ENCODE measurements at regions not wholly inside any gene's neighbourhood (a gene's known extent, or its start where the extent isn't known, plus 50 kb on each side); places are given as distances from the start of the nearest gene placed in this dataset.

DNA sequence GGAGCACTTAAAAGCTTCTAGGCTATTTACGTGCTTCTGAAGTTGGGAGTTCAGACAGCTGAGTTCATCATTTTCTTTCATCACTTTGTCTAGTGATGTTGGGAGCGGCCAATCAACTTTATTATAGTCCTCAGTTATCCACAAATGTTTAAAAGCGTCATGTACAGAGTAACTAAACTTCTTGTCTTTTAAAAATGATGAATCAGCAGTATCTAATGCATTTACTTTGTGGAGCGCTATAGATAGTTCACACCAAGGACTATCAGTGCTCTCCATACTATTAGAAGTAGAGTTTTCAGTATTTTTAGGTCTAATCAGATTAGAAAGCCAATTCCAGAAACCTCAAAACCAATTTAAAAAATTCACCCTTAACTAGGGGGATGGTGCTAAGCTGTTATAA, 778.7 kb upstream of the PRMT6 start:
- Histone ChIP-seq H3K27me3 (ENCODE audit: control insufficient read depth in 3 of 3, insufficient read depth in 3 of 3, low read length in 3 of 3) (no peaks in the 10 kb centered on the region), H3K36me3 (ENCODE audit: control insufficient read depth in 3 of 3, insufficient read depth in 2 of 3, low read depth in 1 of 3, low read length in 3 of 3) (no peaks in the 10 kb centered on the region), H3K4me1 (ENCODE audit: control insufficient read depth in 3 of 3, insufficient read depth in 2 of 3, low read depth in 1 of 3, low read length in 2 of 3) (no peaks in the 10 kb centered on the region), H3K4me3 (ENCODE audit: low read depth in 1 of 3, low read length in 3 of 3) (no peak overlapping the region), H3K27ac (ENCODE audit: low read depth in 1 of 3, low read length in 2 of 3) (no peak overlapping the region), H3K9me3 (ENCODE audit: control insufficient read depth in 2 of 2, insufficient read depth in 1 of 2, low read depth in 1 of 2, low read length in 1 of 2) (no peaks in the 10 kb centered on the region)
- WGBS, 3 donors, result 52 to 73% (median 67%) methylated on average over 4 of the region's 4 CpGs
- FAIRE-seq, result no peak
- DNase-seq, result no peak

DNA sequence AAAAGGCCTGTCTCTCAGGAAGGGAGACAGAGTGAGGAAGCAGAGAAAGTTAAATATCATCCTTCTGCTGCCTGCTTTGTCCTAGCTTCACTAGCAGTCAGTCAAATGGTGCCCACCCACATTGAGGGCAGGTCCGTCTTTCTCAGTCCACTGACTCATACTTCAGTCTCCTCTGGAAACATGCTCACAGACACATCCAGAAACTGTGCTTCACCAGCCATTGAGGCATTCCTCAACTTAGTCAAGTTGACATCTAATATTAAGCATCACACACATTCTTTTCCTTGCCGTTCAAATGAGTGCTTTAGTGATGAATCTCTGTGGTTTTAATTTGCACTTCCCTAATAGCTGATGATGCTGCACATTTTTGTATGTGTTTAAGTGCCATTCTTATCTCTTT, 777.8 kb upstream of the PRMT6 start:
- Histone ChIP-seq H3K36me3 (ENCODE audit: control insufficient read depth in 3 of 3, insufficient read depth in 2 of 3, low read depth in 1 of 3, low read length in 3 of 3) (no peaks in the 10 kb centered on the region), H3K27me3 (ENCODE audit: control insufficient read depth in 3 of 3, insufficient read depth in 3 of 3, low read length in 3 of 3) (no peaks in the 10 kb centered on the region), H3K27ac (ENCODE audit: low read depth in 1 of 3, low read length in 2 of 3) (no peak overlapping the region), H3K9me3 (ENCODE audit: control insufficient read depth in 2 of 2, insufficient read depth in 1 of 2, low read depth in 1 of 2, low read length in 1 of 2) (no peaks in the 10 kb centered on the region), H3K4me1 (ENCODE audit: control insufficient read depth in 3 of 3, insufficient read depth in 2 of 3, low read depth in 1 of 3, low read length in 2 of 3) (no peaks in the 10 kb centered on the region), H3K4me3 (ENCODE audit: low read depth in 1 of 3, low read length in 3 of 3) (no peak overlapping the region)
- WGBS, 3 donors, result 64 to 78% (median 65%) methylated on average over 2 of the region's 2 CpGs
- DNase-seq (no peak), FAIRE-seq (no peak)

DNA sequence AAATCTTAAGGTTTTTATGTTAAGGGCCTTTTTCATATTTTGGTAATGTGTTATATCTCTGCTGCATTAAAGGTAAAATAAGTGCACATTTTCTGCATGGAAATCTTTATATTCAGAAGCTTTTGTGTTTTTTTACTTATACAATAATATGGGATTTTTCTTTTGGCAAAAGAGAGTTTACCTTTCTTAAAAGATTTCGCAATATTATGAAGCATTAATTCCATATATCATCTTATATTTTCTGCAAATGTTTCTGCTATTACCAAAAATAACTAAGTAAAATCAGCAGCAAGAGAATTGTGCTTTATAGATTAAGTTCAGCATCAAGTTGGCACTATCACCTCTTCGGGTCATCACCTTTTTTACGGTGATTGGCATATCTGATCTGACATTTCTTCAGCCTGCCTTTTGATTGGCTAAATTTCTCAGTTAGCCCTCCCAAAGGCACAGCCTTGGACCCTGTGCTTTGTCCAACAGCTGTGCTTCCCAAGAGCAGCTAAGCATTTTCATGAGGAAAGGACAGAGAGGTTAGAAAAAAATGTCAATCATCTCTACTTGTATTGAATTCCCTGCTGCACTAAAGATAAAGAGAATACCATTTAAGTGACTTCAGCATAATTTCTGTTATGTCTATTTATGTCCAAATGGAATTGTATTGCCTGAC, 767.1 kb upstream of the PRMT6 start:
- DNase-seq (no peak), FAIRE-seq (no peak)
- H3K4me3 ChIP-seq (ENCODE audit: low read depth in 1 of 3, low read length in 3 of 3), result no peak overlapping the region
- H3K4me1 ChIP-seq (ENCODE audit: control insufficient read depth in 3 of 3, insufficient read depth in 2 of 3, low read depth in 1 of 3, low read length in 2 of 3), result no peaks in the 10 kb centered on the region
- H3K9me3 ChIP-seq (ENCODE audit: control insufficient read depth in 2 of 2, insufficient read depth in 1 of 2, low read depth in 1 of 2, low read length in 1 of 2), result no peaks in the 10 kb centered on the region
- WGBS, 3 donors, result 76 to 87% (median 76%) methylated on average over 3 of the region's 3 CpGs
- H3K27ac ChIP-seq (ENCODE audit: low read depth in 1 of 3, low read length in 2 of 3), result no peak overlapping the region
- H3K36me3 ChIP-seq (ENCODE audit: control insufficient read depth in 3 of 3, insufficient read depth in 2 of 3, low read depth in 1 of 3, low read length in 3 of 3), result no peaks in the 10 kb centered on the region
- no peaks in the 10 kb centered on the region for H3K27me3 ChIP-seq (ENCODE audit: control insufficient read depth in 3 of 3, insufficient read depth in 3 of 3, low read length in 3 of 3)

DNA sequence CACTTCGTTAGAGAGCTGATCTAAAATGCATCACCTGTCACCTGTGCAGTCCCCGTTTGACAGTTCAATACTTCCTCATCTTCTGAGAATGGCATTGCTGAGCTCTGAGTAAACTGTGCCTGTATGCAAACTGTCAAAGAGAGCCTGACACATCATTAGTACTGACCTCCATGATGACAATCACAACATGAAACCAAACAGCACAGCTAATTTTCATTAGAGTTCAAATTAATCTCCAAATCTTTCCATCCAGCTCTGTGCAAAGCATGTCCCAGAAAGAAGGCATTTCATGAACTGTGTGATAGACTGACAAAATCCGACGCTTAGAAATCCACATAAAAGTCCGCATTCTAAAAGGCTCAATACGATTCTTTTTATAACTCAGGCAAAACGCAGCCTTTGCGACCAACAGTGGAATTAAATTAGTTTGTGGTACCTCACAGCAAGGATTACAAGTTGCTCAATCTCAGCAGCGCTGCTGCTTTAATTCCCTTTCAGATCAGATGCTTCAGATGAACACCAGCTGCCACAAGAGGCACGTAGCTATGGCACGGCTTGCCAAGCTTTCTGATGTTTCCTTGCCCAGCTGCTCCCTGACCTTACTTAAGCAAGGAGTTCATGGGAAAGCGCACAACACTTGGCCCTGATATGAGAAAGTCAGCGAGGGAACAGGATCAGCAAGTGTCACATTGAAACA, 765.5 kb upstream of the PRMT6 start:
- no peak overlapping the region for H3K4me3 ChIP-seq (ENCODE audit: low read depth in 1 of 3, low read length in 3 of 3)

DNA sequence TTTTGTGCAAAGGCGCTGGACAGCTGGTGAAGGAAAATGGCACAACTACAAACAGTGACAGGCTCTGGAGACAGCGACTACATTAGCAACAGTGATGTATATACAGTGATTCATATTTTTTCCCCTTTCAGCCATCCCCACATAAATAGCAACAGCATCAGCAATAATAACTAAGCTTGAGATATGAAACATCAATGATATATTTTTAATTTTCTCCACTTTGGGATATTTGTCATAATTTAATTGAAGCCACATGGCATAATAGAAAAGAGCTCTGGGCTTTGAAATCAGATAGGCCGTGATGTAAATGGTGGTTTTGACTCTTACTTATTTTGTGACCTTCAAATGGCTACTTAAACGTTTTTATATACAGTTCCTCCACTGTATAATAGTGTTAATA, 764.3 kb upstream of the PRMT6 start:
- Histone ChIP-seq H3K4me1 (ENCODE audit: control insufficient read depth in 3 of 3, insufficient read depth in 2 of 3, low read depth in 1 of 3, low read length in 2 of 3) (no peaks in the 10 kb centered on the region), H3K9me3 (ENCODE audit: control insufficient read depth in 2 of 2, insufficient read depth in 1 of 2, low read depth in 1 of 2, low read length in 1 of 2) (no peaks in the 10 kb centered on the region), H3K4me3 (ENCODE audit: low read depth in 1 of 3, low read length in 3 of 3) (no peak overlapping the region), H3K36me3 (ENCODE audit: control insufficient read depth in 3 of 3, insufficient read depth in 2 of 3, low read depth in 1 of 3, low read length in 3 of 3) (no peaks in the 10 kb centered on the region), H3K27me3 (ENCODE audit: control insufficient read depth in 3 of 3, insufficient read depth in 3 of 3, low read length in 3 of 3) (no peaks in the 10 kb centered on the region), H3K27ac (ENCODE audit: low read depth in 1 of 3, low read length in 2 of 3) (no peak overlapping the region)
- no peak for FAIRE-seq
- no peak for DNase-seq
- 71 to 77% (median 76%) methylated on average over 4 of the region's 4 CpGs for WGBS, 3 donors

More for the DNA sequence above, 765.5 kb upstream of the PRMT6 start:
- no peaks in the 10 kb centered on the region for H3K4me1 ChIP-seq (ENCODE audit: control insufficient read depth in 3 of 3, insufficient read depth in 2 of 3, low read depth in 1 of 3, low read length in 2 of 3)
- 64 to 74% (median 68%) methylated on average over 13 of the region's 13 CpGs for WGBS, 3 donors
- FAIRE-seq (no peak), DNase-seq (no peak)
- no peaks in the 10 kb centered on the region for H3K9me3 ChIP-seq (ENCODE audit: control insufficient read depth in 2 of 2, insufficient read depth in 1 of 2, low read depth in 1 of 2, low read length in 1 of 2)
- H3K36me3 ChIP-seq (ENCODE audit: control insufficient read depth in 3 of 3, insufficient read depth in 2 of 3, low read depth in 1 of 3, low read length in 3 of 3), result no peaks in the 10 kb centered on the region
- no peak overlapping the region for H3K27ac ChIP-seq (ENCODE audit: low read depth in 1 of 3, low read length in 2 of 3)
- H3K27me3 ChIP-seq (ENCODE audit: control insufficient read depth in 3 of 3, insufficient read depth in 3 of 3, low read length in 3 of 3), result no peaks in the 10 kb centered on the region

DNA sequence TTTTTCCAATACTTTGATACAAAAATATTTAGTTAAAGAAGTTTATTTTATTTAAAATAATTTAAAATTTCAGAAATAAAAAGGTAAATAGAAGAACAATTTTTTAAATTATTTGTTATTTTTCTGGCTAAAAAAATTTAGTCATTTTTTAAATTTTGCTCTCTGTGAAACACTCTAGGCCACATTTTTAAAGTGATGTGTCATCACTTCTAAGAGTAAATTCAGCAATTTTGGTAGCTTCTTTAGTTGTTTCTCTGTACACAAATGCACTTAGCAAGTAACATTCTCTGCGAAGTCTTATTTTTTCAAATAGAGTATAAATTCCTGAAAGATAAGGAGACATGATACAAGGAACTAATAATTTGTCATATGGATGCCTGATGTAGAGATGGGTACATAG, 760.0 kb upstream of the PRMT6 start:
- DNase-seq, result no peak
- Histone ChIP-seq H3K4me1 (ENCODE audit: control insufficient read depth in 3 of 3, insufficient read depth in 2 of 3, low read depth in 1 of 3, low read length in 2 of 3) (no peaks in the 10 kb centered on the region), H3K27ac (ENCODE audit: low read depth in 1 of 3, low read length in 2 of 3) (no peak overlapping the region), H3K27me3 (ENCODE audit: control insufficient read depth in 3 of 3, insufficient read depth in 3 of 3, low read length in 3 of 3) (no peaks in the 10 kb centered on the region), H3K4me3 (ENCODE audit: low read depth in 1 of 3, low read length in 3 of 3) (no peak overlapping the region), H3K36me3 (ENCODE audit: control insufficient read depth in 3 of 3, insufficient read depth in 2 of 3, low read depth in 1 of 3, low read length in 3 of 3) (no peaks in the 10 kb centered on the region), H3K9me3 (ENCODE audit: control insufficient read depth in 2 of 2, insufficient read depth in 1 of 2, low read depth in 1 of 2, low read length in 1 of 2) (no peaks in the 10 kb centered on the region)
- no peak for FAIRE-seq
- WGBS, 3 donors, result 79 to 91% (median 88%) methylated on average over 1 of the region's 1 CpG

DNA sequence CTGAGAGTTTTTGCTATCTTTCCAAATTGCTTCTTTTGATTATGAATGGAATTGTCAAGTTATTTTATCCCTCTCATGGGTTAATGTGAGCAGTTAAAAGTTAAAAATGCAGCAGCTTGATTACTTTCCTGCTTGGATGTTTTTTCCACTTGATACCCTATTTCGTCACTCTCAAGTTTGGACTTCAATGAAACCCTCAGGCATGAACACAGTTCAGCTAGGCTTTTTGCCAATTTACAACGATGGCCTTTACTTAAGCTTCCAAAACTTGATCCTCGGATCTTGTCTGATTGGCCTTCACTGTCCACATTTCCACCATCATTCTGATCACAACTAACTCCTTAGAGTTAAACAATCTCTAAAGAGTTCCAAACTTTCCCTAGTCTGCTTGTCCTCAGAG, 752.4 kb upstream of the PRMT6 start:
- Histone ChIP-seq H3K4me1 (ENCODE audit: control insufficient read depth in 3 of 3, insufficient read depth in 2 of 3, low read depth in 1 of 3, low read length in 2 of 3) (no peaks in the 10 kb centered on the region), H3K4me3 (ENCODE audit: low read depth in 1 of 3, low read length in 3 of 3) (no peak overlapping the region), H3K27ac (ENCODE audit: low read depth in 1 of 3, low read length in 2 of 3) (no peak overlapping the region), H3K36me3 (ENCODE audit: control insufficient read depth in 3 of 3, insufficient read depth in 2 of 3, low read depth in 1 of 3, low read length in 3 of 3) (no peaks in the 10 kb centered on the region), H3K27me3 (ENCODE audit: control insufficient read depth in 3 of 3, insufficient read depth in 3 of 3, low read length in 3 of 3) (no peaks in the 10 kb centered on the region), H3K9me3 (ENCODE audit: control insufficient read depth in 2 of 2, insufficient read depth in 1 of 2, low read depth in 1 of 2, low read length in 1 of 2) (peaks cover 0 to 12% of the 10 kb centered on the region in 2 donors)
- DNase-seq (no peak), FAIRE-seq (no peak)
- 45 to 51% (median 45%) methylated on average over 3 of the region's 3 CpGs for WGBS, 3 donors

DNA sequence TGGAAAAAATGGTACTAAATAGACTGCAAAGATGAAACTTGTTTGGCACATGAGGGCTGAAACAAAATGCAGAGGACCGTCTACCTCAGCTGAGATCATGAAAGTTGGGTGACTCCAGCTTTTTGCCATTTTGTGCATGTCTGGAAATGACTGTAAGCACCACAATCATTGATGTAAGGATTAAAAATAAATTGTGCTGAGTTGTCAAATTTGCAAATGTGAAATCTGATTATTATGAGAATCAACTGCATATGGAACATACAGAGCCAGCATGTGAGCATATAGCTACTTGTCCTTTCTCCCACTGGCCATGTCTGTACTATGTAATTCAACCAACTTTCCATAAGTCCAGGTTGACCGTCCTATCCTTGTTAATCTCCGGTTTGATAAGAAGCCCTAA, 736.9 kb upstream of the PRMT6 start:
- WGBS, 3 donors, result 85 to 91% (median 91%) methylated on average over 3 of the region's 3 CpGs
- FAIRE-seq, result no peak
- no peaks in the 10 kb centered on the region for H3K36me3 ChIP-seq (ENCODE audit: control insufficient read depth in 3 of 3, insufficient read depth in 2 of 3, low read depth in 1 of 3, low read length in 3 of 3)
- H3K27ac ChIP-seq (ENCODE audit: low read depth in 1 of 3, low read length in 2 of 3), result no peak overlapping the region
- H3K4me1 ChIP-seq (ENCODE audit: control insufficient read depth in 3 of 3, insufficient read depth in 2 of 3, low read depth in 1 of 3, low read length in 2 of 3), result no peaks in the 10 kb centered on the region
- H3K9me3 ChIP-seq (ENCODE audit: control insufficient read depth in 2 of 2, insufficient read depth in 1 of 2, low read depth in 1 of 2, low read length in 1 of 2), result no peaks in the 10 kb centered on the region
- H3K27me3 ChIP-seq (ENCODE audit: control insufficient read depth in 3 of 3, insufficient read depth in 3 of 3, low read length in 3 of 3), result no peaks in the 10 kb centered on the region
- H3K4me3 ChIP-seq (ENCODE audit: low read depth in 1 of 3, low read length in 3 of 3), result no peak overlapping the region
- DNase-seq, result no peak

DNA sequence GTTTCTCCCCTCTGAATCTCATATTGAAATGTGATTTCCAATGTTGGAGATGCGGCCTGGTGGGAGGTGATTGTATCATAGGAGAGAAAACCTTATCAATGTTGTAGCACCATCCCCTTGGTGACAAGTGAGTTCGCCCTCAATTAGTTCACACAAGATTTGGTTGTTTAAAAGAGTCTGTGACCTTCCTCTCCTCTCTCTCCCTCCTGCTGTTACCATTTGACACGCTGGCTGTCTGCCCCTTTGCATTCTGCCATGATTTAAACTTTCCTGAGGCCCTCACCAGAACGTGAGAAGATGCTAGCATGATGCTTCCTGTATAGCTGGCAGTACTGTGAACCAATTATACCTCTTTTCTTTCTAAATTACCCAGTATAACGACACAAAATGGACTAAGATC, 730.9 kb upstream of the PRMT6 start:
- H3K4me3 ChIP-seq (ENCODE audit: low read depth in 1 of 3, low read length in 3 of 3), result no peak overlapping the region
- no peaks in the 10 kb centered on the region for H3K27me3 ChIP-seq (ENCODE audit: control insufficient read depth in 3 of 3, insufficient read depth in 3 of 3, low read length in 3 of 3)
- no peaks in the 10 kb centered on the region for H3K36me3 ChIP-seq (ENCODE audit: control insufficient read depth in 3 of 3, insufficient read depth in 2 of 3, low read depth in 1 of 3, low read length in 3 of 3)
- DNase-seq (no peak), FAIRE-seq (no peak)
- H3K9me3 ChIP-seq (ENCODE audit: control insufficient read depth in 2 of 2, insufficient read depth in 1 of 2, low read depth in 1 of 2, low read length in 1 of 2), result peaks cover 0 to 5% of the 10 kb centered on the region in 2 donors
- no peak overlapping the region for H3K27ac ChIP-seq (ENCODE audit: low read depth in 1 of 3, low read length in 2 of 3)
- WGBS, 3 donors, result 43 to 58% (median 46%) methylated on average over 5 of the region's 5 CpGs
- H3K4me1 ChIP-seq (ENCODE audit: control insufficient read depth in 3 of 3, insufficient read depth in 2 of 3, low read depth in 1 of 3, low read length in 2 of 3), result no peaks in the 10 kb centered on the region
